ENCODE measurements at regions not wholly inside any gene's neighbourhood (a gene's known extent, or its start where the extent isn't known, plus 50 kb on each side); places are given as distances from the start of the nearest gene placed in this dataset.

GRCh38 chr2:129762386-129763189, 216.9 kb upstream of the RAB6C start:
- TF ChIP-seq MAX (IDR thresholded peaks at IDR 0.05; ENCODE audit: insufficient read depth, insufficient read length) (no peak), CTCF (IDR thresholded peaks at IDR 0.05; ENCODE audit: extremely low read depth in 1 of 2, insufficient read depth in 1 of 2, low read depth in 1 of 2, low read length in 2 of 2) (no peak), EZH2 (IDR thresholded peaks at IDR 0.05; ENCODE audit: borderline replicate concordance, low read depth, low read length, severe bottlenecking) (no peak), POLR2A (IDR thresholded peaks at IDR 0.05; ENCODE audit: low read depth, low read length) (no peak), POLR2AphosphoS5 (IDR thresholded peaks at IDR 0.05; ENCODE audit: insufficient read depth, low read depth, low read length) (no peak)
